Thoracic aorta (tissue), 2 donors: ENCODE measurements at regions not wholly inside any gene's neighbourhood (a gene's known extent, or its start where the extent isn't known, plus 50 kb on each side); places are given as distances from the start of the nearest gene placed in this dataset.

Experiments used
- ATAC-seq: fragments of 150-250 bp; one replicate; pipeline ENCODE4 v1.8.0; 2017; ENCODE audit warnings: low read depth; ENCODE audit not compliant: insufficient number of reproducible peaks, low FRiP score
- DNase-seq: peaks from one replicate; pipeline ENCODE4 v3.0.0-alpha.2; 2020; ENCODE audit warnings: low spot score
- H3K27ac ChIP-seq, 2 donors: fragments of 200-600 bp; sonication (generic); 1 replicate in 1 of 2; 2 replicates in 1 of 2; pipeline ENCODE4 v1.5.1; 2016; ENCODE audit warnings: mild to moderate bottlenecking in 2 of 2, moderate library complexity in 2 of 2
- H3K27me3 ChIP-seq: fragments of 200-600 bp; sonication (generic); replicated peaks from 2 replicates; pipeline ENCODE4 v1.6.0; 2016; ENCODE audit warnings: mild to moderate bottlenecking; ENCODE audit not compliant: insufficient read depth
- H3K36me3 ChIP-seq: fragments of 200-600 bp; sonication (generic); one replicate; pipeline ENCODE4 v1.5.1; 2016
- H3K4me1 ChIP-seq, 2 donors: fragments of 200-600 bp; sonication (generic); 1 replicate in 1 of 2; 2 replicates in 1 of 2; pipeline versions ENCODE4 v1.5.1 to v1.6.0; 2016; ENCODE audit warnings: low read depth in 2 of 2, mild to moderate bottlenecking in 1 of 2; ENCODE audit not compliant: control insufficient read depth in 1 of 2
- H3K4me3 ChIP-seq: fragments of 200-600 bp; sonication (generic); 2 replicates; pipeline ENCODE4 v1.5.1; 2016; ENCODE audit warnings: mild to moderate bottlenecking
- H3K9me3 ChIP-seq: fragments of 200-600 bp; sonication (generic); 2 replicates; pipeline ENCODE4 v1.5.1; 2016
- TF ChIP-seq, protein P1 (sequence below): fragments of 200-600 bp; sonication (generic); IDR thresholded peaks from one replicate; pipeline ENCODE4 v1.5.1; 2019; ENCODE audit warnings: antibody characterized with exemption

DNA sequence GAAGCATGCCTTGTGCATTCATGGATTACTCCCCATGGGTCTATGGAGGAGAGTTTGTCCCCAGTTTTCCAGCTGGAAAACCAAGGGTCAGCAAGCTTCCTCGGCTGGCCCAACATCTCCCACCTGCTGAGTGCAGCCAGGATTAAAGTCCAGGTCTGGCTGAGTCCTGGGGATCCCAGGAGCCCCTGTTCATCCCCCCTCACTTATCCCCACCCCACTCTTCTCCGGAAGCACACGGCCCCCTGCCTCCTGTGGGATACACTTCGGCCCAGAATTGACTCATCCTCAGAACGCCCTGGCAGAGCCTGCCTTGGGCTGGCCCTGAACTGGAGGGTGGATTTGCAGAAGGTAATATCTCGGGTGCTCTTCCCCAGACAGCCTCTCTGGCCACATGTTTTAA, 276.1 kb downstream of the NPHP4 start:
- Histone ChIP-seq H3K27ac (no peak overlapping the region), H3K9me3 (no peaks in the 10 kb centered on the region), H3K4me1 (no peaks in the 10 kb centered on the region), H3K27me3 (no peaks in the 10 kb centered on the region), H3K36me3 (no peaks in the 10 kb centered on the region), H3K4me3 (no peak overlapping the region)
- no peak for DNase-seq
- TF ChIP-seq, protein P1, sequence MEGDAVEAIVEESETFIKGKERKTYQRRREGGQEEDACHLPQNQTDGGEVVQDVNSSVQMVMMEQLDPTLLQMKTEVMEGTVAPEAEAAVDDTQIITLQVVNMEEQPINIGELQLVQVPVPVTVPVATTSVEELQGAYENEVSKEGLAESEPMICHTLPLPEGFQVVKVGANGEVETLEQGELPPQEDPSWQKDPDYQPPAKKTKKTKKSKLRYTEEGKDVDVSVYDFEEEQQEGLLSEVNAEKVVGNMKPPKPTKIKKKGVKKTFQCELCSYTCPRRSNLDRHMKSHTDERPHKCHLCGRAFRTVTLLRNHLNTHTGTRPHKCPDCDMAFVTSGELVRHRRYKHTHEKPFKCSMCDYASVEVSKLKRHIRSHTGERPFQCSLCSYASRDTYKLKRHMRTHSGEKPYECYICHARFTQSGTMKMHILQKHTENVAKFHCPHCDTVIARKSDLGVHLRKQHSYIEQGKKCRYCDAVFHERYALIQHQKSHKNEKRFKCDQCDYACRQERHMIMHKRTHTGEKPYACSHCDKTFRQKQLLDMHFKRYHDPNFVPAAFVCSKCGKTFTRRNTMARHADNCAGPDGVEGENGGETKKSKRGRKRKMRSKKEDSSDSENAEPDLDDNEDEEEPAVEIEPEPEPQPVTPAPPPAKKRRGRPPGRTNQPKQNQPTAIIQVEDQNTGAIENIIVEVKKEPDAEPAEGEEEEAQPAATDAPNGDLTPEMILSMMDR: no peak
- ATAC-seq: no peak

DNA sequence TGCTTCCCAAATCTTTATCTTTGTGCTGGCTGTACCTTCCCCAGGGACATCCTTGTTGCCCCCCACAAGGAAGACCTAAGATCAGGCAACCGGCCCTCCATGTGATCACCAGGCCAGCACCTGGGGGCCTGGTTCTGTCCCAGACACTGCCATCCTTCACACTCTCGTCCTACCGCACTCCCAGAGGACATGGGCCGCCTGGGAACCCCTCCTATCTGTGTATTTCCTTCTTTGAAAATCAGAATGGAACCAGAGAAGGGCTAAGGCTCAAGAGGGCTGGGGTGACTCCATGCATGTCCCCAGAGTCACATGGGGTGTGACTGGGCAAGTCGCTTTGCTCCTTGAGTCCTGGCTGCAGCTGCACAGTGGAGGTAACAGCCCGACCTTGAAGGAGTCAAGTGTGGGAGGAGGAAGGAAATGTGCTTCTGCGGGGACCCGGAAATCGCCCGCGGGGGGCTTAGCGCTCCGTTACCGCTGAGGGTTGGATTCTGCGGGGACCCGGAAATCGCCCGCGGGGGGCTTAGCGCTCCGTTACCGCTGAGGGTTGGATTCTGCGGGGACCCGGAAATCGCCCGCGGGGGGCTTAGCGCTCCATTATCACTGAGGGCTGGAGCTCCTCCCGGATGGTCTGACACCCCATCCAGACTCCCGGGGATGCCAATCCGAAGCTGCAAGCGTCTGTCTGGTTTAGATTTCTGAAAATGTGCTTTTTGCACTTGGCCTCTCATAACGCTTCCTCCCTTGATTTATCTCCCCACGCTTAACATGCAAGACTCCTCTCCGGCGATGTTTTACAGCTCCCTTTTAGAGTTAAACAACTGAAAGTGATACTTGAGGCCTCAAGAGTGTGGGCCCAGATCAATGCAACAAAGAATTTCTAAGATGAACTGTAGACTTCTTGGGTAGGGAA, 278.9 kb downstream of the NPHP4 start:
- Histone ChIP-seq H3K4me1 (no peaks in the 10 kb centered on the region), H3K4me3 (no peak overlapping the region), H3K9me3 (no peaks in the 10 kb centered on the region), H3K36me3 (no peaks in the 10 kb centered on the region), H3K27me3 (no peaks in the 10 kb centered on the region), H3K27ac (no peak overlapping the region)
- DNase-seq (no peak), ATAC-seq (no peak)
- TF ChIP-seq, protein P1: no peak

DNA sequence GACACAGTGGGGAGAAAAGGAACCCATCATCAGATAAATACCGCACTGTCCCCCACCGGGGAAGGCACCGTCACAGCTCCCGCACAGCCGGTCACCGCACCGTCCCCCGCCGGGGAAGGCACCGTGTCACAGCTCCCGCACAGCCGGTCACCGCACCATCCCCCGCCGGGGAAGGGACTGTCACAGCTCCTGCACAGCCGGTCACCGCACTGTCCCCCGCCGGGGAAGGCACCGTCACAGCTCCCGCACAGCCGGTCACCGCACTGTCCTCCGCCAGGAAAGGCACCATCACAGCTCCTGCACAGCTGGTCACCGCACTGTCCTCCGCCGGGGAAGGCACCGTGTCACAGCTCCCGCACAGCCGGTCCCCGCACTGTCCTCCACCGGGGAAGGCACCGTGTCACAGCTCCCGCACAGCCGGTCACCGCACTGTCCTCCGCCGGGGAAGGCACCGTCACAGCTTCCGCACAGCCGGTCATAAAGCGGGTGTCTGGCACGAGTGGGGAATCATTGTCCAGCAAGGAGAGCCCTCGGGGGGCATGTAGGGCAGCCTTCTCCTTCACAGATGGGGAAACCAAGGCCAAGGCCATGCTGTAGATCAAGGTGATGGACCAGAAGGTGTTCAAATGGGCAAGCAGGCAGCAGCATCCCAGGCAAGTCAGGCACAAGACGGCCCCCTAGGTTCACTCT, 280.1 kb downstream of the NPHP4 start:
- Histone ChIP-seq H3K36me3 (no peaks in the 10 kb centered on the region), H3K4me1 (no peaks in the 10 kb centered on the region), H3K27ac (no peak overlapping the region), H3K4me3 (no peak overlapping the region), H3K9me3 (no peaks in the 10 kb centered on the region), H3K27me3 (no peaks in the 10 kb centered on the region)
- TF ChIP-seq, protein P1: no peak
- no peak for DNase-seq
- no peak for ATAC-seq

DNA sequence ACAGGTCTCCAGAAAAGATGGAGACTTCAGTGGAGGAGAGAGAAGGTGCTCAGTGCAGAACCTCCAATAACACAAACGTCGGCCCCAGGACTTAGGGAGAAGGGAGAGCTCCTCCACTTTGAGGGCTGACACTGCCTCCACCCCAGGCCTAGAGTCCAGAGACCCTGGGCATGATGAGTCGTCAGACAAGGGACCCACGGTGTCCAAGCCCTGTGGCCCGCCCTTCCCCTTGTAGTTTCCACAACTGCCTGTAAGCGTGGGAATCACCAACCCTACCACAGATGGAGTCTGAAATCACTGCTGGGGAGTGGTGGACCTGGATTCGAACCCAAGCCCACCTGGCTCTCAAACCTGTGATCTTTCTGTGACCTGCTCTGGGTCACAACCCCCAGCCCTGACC, 281.1 kb downstream of the NPHP4 start:
- no peak overlapping the region for H3K4me3 ChIP-seq
- no peaks in the 10 kb centered on the region for H3K36me3 ChIP-seq
- H3K9me3 ChIP-seq: no peaks in the 10 kb centered on the region
- TF ChIP-seq, protein P1: no peak
- DNase-seq: no peak
- H3K27me3 ChIP-seq: no peaks in the 10 kb centered on the region
- no peak for ATAC-seq
- H3K27ac ChIP-seq: no peak overlapping the region
- no peaks in the 10 kb centered on the region for H3K4me1 ChIP-seq

DNA sequence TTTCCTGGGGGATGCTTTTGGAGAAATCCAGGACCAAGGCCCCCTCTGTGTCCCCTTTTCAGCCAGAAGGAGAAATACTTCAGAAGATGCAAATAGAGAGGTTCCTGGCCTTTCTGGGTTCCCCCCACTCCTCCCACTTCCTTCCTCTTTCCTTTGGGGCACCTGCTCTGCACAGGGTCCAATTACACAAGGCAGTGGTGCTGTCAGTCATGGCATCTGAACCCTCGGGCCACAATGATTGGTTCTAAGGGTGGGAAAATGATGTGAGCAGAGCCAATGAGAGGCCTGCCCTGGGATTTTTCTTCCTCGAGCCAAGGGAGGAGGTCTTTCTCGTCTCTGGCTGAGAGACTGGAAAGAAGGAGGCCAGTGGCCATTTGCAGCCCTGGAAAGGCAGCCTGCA, 282.2 kb downstream of the NPHP4 start:
- ATAC-seq: no peak

More for the DNA sequence above, 282.2 kb downstream of the NPHP4 start:
- no peak overlapping the region for H3K4me3 ChIP-seq
- no peaks in the 10 kb centered on the region for H3K27me3 ChIP-seq
- H3K4me1 ChIP-seq: no peaks in the 10 kb centered on the region
- H3K36me3 ChIP-seq: no peaks in the 10 kb centered on the region
- no peak for DNase-seq
- no peaks in the 10 kb centered on the region for H3K9me3 ChIP-seq
- no peak overlapping the region for H3K27ac ChIP-seq
- TF ChIP-seq, protein P1: no peak
